Motor neuron (in vitro differentiated cells): ENCODE measurements at regions not wholly inside any gene's neighbourhood (a gene's known extent, or its start where the extent isn't known, plus 50 kb on each side); places are given as distances from the start of the nearest gene placed in this dataset.
"Not testable (repeated sequence)": the region's sequence is repeated elsewhere in the genome, so short reads cannot be mapped to it uniquely, and the experiment has no call there.

Experiments
- ATAC-seq, 8 experiments: fragments of 200-7000 bp; cut with Tn5 transposase; replicated peaks in 6 of 8; 2 replicates each; pipeline ENCODE4 v1.8.0; 2021; ENCODE audit warnings: mild to moderate bottlenecking in 8 of 8, moderate library complexity in 8 of 8
- H3K27ac ChIP-seq, 2 donors: fragments of 250-450 bp; sonication (Bioruptor Pico); 2 replicates each; pipeline ENCODE4 v1.9.0; 2021; ENCODE audit warnings: antibody characterized with exemption in 2 of 2, mild to moderate bottlenecking in 2 of 2, moderate library complexity in 1 of 2
- H3K4me1 ChIP-seq, 2 donors: fragments of 250-450 bp; sonication (Bioruptor Pico); replicated peaks in 1 of 2; 2 replicates each; pipeline ENCODE4 v1.6.1; 2021; ENCODE audit warnings: antibody characterized with exemption in 2 of 2, mild to moderate bottlenecking in 2 of 2, moderate library complexity in 1 of 2
- H3K4me3 ChIP-seq, 5 donors: fragments of 250-450 bp; sonication (Bioruptor Pico); 2 replicates each; pipeline ENCODE4 v1.9.0; 2021; ENCODE audit warnings: antibody characterized with exemption in 5 of 5, mild to moderate bottlenecking in 5 of 5, moderate library complexity in 4 of 5
- WGBS, 10 experiments: fragments of 450-650 bp; shearing (Covaris generic); methylation state at CpG; one replicate each; pipeline ENCODE4 v1.0.0; 2022; 5-methylcytosine and 5-hydroxymethylcytosine counted together
- in situ Hi-C, 9 experiments: fragments of 400-800 bp; cut with MboI; loops; one replicate each; pipeline ENCODE4 v1.15.0; 2021; ENCODE audit warnings: low sequenced_read_pairs in 9 of 9, low pct_unique_long_range_greater_than_20kb in 2 of 9; ENCODE audit not compliant: unreplicated experiment in 9 of 9

DNA sequence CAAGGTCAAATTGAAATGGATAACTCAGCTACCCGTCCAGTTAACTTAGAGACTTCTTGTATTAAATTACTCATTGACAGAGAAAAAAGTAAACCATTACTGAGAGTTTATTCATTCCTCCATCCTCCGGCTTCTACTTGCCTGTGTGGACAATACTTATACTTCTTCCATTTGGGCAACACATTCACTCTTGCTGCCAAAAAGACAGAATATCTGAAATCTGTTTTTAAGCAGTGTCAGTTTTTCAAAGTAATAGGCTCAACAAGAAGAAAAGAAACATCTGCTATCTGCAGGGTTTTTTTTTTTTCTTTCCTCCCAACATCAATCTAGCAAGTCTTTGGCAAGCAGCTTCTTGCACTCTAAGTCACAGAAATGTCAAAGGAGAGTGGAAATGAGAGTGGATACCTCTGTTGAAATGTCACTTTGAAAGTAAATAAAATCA is 1142.8 kb downstream of the PCDH9 start:
- no peak overlapping the region for H3K27ac ChIP-seq
- H3K4me3 ChIP-seq = no peak overlapping the region
- 6 to 58% (median 40%) methylated on average over 1 to 2 of the region's 2 CpGs; no CpG with 5 or more reads in 1 of the 10 experiments for WGBS, 10 experiments
- peak in 1 of 8 experiments; percentile 35 for ATAC-seq
- H3K4me1 ChIP-seq = no peaks in the 10 kb centered on the region
- in situ Hi-C loops = no loop called here

DNA sequence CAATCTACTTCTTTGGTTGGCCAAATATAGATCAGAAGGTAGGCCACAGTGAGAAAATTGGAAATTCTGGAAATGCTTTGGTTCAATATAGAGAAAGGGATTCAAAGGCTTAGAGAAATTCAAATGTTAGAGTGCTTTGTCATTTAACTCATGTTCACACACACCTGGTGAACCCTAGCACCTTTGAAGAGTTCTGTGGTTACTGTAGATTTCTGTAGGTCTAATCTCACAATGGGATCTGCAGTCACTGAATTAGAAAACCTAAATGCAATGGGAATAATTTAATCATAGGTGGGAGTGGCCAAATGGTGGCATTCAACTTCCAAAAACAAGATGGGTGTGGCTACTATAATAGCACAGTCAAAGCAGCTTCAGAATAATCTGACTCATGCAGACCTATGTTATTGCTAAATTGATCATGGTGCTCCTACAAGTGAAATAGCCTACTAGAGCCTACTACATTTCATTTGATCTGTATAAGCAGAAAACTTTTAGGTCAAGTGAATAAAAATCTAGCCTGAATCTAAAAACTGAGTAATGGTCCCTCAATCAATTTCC is 1152.9 kb downstream of the PCDH9 start:
- Histone ChIP-seq H3K4me1 (no peaks in the 10 kb centered on the region), H3K27ac (no peak overlapping the region), H3K4me3 (no peak overlapping the region)
- in situ Hi-C loops = no loop called here
- peak in 3 of 8 experiments; percentile 29 to 97 (median 29) for ATAC-seq

DNA sequence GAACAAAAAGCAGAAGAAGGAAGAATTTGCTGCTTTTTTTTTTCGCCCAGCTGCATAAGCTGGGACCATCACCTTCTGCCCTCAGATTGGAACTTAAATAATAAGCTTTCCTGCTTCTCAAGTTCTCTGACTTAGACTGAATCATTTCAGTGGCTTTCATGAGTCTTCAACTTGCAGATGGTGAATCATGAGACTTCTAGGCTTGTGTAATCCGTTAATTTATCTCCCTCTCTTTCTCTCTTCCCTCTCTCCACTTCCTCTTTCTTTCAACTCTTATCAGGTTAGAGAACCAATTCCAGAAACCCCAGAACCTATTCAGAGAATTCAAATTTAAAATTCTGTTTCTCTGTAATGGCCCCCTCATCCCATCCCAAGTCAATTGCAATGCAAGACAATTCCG is 1153.7 kb downstream of the PCDH9 start:
- Histone ChIP-seq H3K27ac (no peak overlapping the region), H3K4me3 (no peak overlapping the region), H3K4me1 (no peaks in the 10 kb centered on the region)
- WGBS, 10 experiments = 0 to 100% (median 80%) methylated on average over 1 to 3 of the region's 3 CpGs; no CpG with 5 or more reads in 1 of the 10 experiments
- in situ Hi-C loops = no loop called here
- no peak for ATAC-seq

DNA sequence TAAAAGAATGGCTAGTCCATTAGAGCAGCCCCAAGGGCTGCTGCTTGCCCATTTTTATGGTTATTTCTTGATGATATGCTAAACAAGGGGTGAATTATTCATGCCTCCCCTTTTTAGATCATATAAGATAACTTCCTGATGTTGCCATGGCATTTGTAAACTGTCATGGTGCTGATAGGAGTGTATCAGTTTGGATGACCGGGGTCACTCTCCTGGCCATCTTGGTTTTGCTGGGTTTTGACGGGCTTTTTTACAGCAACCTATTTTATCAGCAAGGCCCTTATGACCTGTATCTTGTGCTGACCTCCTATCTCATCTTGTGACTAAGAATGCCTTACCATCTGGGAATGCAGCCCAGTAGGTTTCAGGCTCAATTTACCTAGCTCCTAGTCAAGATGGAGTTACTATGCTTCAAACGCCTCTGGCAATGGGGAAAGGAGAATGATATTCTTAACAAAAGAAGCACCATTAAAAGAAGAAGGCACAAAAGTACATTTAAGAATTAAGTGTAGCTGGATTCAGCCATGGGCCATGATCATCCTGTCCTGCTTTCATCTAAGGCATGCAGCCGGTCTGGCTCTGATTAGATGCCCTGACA is 1156.0 kb downstream of the PCDH9 start:
- Histone ChIP-seq H3K27ac (no peak overlapping the region), H3K4me3 (no peak overlapping the region), H3K4me1 (no peaks in the 10 kb centered on the region)
- in situ Hi-C loops = no loop called here
- 0 to 100% (median 91%) methylated on average over 1 to 3 of the region's 4 CpGs for WGBS, 10 experiments
- ATAC-seq = no peak

DNA sequence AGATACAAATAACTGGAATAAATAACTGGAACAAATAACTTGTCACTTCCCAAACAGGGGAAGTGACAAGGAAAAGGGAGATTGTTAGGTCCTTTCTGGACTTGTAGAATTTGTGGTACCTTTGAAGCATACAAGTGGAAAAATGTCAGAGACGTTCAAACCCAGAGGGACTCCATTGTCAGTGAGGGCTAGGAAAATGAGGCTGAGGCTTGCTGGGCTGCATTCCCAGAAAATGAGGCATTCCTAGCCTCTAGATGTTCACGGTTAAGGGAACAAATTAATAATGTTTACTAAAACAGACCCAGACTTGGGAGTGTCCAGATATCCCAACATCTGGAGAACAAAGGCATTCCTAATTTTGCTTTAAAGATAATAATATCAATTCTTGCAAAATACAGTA is 1158.0 kb downstream of the PCDH9 start:
- H3K4me1 ChIP-seq, H3K27ac ChIP-seq, H3K4me3 ChIP-seq, ATAC-seq, in situ Hi-C loops: not testable (repeated sequence)
- WGBS, 10 experiments = 0 to 73% (median 33%) methylated on average over 1 to 2 of the region's 2 CpGs; no CpG with 5 or more reads in 3 of the 10 experiments

DNA sequence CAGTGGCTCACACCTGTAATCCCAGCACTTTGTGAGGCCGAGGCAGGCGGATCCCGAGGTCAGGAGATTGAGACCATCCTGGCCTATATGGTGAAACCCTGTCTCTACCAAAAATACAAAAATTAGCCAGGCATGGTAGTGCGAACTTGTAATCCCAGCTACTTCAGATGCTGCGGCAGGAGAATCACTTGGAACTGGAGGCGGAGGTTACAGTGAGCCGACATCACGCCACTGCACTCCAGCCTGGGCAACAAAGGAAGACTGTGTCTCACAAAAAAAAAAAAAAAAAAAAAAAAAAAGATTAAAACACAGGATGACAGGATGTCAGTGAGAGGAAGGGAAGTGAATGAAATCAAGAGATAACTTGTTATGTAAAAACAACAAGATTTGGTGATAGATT is 1158.5 kb downstream of the PCDH9 start:
- Histone ChIP-seq H3K4me1 (no peaks in the 10 kb centered on the region), H3K27ac (no peak overlapping the region), H3K4me3 (no peak overlapping the region)
- no peak for ATAC-seq
- 3 to 100% (median 93%) methylated on average over 5 to 8 of the region's 8 CpGs; no CpG with 5 or more reads in 1 of the 10 experiments for WGBS, 10 experiments
- in situ Hi-C loops = no loop called here

DNA sequence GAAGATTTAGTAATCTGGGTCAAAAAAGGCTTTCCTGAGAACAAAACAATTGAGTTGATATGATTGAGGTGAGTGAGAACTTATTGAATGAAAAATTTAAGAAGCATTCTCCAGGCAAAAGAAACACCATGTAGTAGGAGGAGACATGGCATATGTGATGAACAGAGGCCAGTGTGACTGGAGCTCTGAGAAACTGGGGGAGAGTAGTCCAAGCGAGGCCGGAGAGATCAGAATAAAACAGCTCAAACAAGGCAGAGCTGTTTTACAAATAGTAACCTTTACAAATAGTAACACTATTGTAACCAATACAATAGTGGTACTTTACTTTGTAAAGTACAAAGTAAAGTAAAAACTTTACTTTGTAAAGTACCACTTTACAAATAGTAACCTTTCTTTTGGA is 1159.1 kb downstream of the PCDH9 start:
- in situ Hi-C loops = no loop called here
- Histone ChIP-seq H3K4me1 (no peaks in the 10 kb centered on the region), H3K4me3 (no peak overlapping the region), H3K27ac (no peak overlapping the region)
- WGBS, 10 experiments = 6 to 100% (median 93%) methylated on average over 2 of the region's 2 CpGs; no CpG with 5 or more reads in 2 of the 10 experiments
- ATAC-seq = peak in 1 of 8 experiments; percentile 63

DNA sequence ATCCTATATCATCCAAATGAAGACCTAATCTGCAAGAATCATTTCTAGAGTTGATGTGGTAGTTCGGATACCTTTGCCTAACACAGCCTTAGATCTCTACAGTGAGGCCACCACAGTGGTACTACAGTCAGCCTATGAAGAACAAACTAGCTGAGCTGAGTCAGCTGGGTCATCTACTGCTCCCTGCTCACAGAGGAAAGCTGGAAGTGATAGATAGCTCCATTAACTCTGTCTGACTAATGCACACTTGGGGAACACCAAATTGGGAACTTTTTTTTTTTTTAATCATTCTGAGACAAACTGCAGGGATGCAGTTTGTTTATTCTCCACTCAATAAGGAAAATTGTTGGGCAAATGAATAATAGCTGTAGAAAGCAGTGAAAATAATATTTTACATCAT is 1160.6 kb downstream of the PCDH9 start:
- H3K27ac ChIP-seq = no peak overlapping the region
- WGBS, 10 experiments = 0 to 100% (median 77%) methylated on average over 1 of the region's 1 CpG; no CpG with 5 or more reads in 3 of the 10 experiments
- in situ Hi-C loops = no loop called here
- peak in 5 of 8 experiments; percentile 60 to 85 (median 73) for ATAC-seq
- H3K4me3 ChIP-seq = no peak overlapping the region
- no peaks in the 10 kb centered on the region for H3K4me1 ChIP-seq

DNA sequence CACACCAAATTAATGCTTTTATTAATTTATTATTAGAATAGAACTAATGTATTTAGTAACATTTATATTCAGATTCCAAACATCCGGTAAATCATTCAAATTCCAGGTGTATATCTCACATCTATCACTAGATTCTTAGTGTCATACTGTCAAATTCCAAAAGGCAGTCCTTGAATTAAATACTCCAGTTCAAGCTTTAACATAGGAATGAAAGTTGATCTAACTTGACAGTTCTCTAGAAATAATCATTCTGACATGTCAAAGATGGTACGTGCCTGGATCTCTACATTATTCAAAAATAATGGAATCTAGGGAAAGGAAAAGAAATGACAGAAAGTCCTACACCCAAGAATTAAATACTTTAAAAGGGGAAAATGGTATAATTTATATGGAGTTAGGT is 1161.5 kb downstream of the PCDH9 start:
- H3K4me1 ChIP-seq = no peaks in the 10 kb centered on the region
- no peak overlapping the region for H3K4me3 ChIP-seq
- ATAC-seq = no peak
- in situ Hi-C loops = no loop called here
- 0 to 100% (median 79%) methylated on average over 1 to 2 of the region's 2 CpGs; no CpG with 5 or more reads in 1 of the 10 experiments for WGBS, 10 experiments
- no peak overlapping the region for H3K27ac ChIP-seq

DNA sequence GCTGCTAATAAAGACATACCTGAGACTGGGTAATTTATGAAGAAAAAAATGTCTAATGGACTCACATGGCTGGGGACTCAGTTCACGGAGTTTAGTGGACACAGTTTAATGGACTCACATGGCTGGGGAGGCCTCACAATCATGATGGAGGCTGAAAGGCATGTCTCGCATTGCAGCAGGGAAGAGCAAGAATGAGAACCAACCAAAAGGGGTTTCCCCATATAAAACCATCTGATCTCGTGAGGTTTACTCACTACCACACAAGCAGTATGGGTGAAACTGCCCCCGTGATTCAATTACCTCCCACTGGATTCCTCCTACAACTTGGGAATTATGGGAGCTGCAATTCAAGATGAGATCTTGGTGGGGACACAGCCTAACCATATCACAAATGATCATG is 1181.2 kb downstream of the PCDH9 start:
- in situ Hi-C loops = no loop called here
- 14 to 100% (median 89%) methylated on average over 1 to 3 of the region's 4 CpGs; no CpG with 5 or more reads in 2 of the 10 experiments for WGBS, 10 experiments
- Histone ChIP-seq H3K4me1 (no peaks in the 10 kb centered on the region), H3K4me3 (no peak overlapping the region), H3K27ac (no peak overlapping the region)
- ATAC-seq = no peak

DNA sequence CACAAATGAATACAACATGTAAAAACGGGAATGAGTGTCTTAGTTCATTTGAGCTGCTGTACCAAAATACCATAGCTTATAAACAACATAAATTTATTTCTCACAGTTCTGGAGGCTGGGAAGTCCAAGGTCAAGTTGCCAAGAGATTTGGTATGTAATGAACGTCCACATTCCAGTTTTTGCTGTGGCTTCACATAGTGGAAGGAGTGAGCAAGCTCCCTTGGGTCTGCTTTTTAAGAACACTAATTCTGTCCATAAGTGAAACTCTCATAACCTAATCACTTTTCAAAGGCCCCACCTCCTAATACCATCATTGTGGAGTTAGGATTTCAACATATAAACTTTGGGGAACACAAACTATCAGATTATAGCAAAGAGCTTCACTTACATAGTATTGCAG is 1189.6 kb downstream of the PCDH9 start:
- Histone ChIP-seq H3K4me1 (peaks cover 0 to 15% of the 10 kb centered on the region in 2 donors), H3K4me3 (no peak overlapping the region), H3K27ac (no peak overlapping the region)
- in situ Hi-C loops = no loop called here
- ATAC-seq = no peak
- 0 to 100% (median 82%) methylated on average over 1 to 2 of the region's 2 CpGs for WGBS, 10 experiments

DNA sequence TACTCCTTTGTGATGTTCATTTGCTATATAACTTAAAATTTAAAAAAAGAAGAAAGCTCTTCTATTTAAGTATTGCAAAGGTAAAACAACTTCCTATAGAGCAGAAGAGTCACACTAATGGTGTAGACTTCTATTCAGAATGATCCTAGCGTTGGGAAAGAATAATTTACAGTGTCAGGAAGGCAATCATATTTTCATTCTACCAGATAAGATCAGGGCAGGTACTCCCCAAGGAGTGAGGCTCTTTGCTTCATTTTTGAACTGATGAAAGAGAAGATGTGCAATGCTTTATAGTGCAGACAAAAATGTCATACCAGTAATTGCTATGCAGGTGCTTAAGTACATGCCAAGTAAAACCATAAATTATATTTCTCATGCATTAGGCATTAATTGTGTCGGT is 1193.0 kb downstream of the PCDH9 start:
- peak in 3 of 8 experiments; percentile 26 to 58 (median 35) for ATAC-seq
- in situ Hi-C loops = no loop called here
- WGBS, 10 experiments = 0 to 100% (median 79%) methylated on average over 1 to 2 of the region's 2 CpGs
- Histone ChIP-seq H3K4me1 (peaks cover 0 to 15% of the 10 kb centered on the region in 2 donors), H3K4me3 (no peak overlapping the region), H3K27ac (no peak overlapping the region)

DNA sequence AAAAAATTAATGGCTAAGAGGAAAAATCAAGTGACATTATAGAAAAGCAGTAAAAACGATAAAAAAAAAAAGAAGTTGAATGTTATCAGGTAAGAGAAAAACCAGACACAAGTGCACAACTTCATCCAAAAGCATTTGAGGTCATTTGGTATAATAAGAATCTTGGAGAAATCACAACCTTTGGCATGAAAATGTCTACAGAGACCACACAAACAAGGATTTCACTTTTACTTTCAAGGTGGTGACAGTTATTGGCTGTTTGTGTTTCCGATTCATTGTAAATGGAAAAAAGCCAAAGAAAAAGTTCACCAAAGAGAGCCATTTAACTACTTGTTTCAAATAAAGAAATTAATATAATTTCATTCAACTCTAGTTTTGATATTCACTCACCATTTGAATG is 1193.5 kb downstream of the PCDH9 start:
- ATAC-seq = no peak
- Histone ChIP-seq H3K4me1 (peaks cover 0 to 15% of the 10 kb centered on the region in 2 donors), H3K27ac (no peak overlapping the region), H3K4me3 (no peak overlapping the region)
- in situ Hi-C loops = no loop called here
- WGBS, 10 experiments = 5 to 100% (median 86%) methylated on average over 2 of the region's 2 CpGs

DNA sequence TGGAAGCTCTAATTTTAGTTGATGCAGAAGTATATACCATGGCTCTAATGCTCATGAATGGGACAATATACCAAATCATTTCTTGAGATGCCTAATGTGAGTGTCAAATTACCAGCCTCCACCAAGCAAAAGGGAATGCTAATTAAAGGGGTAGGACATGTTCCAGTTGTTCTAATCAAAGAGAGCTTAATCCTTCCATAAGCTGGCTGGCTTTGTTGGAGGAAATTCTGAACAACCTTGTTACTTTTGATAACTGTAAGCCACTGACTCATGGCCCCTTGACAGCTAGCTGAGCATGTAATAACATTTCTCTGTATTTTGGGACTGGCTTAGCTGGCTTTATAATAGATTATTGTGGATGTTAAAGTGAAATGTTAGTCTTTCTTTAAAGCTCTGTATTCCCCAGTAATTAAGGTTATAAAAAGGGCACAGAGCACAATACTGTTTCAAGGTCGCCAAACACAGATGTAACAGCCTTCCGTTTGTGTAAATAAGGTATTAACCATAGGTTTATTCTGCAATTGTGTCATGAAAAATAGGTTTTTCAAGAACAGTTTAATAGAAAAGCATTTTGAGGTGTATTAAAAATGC is 1194.0 kb downstream of the PCDH9 start:
- H3K4me1 ChIP-seq = peaks cover 0 to 15% of the 10 kb centered on the region in 2 donors
- WGBS, 10 experiments = 5 to 90% (median 76%) methylated on average over 1 to 2 of the region's 2 CpGs
- no peak overlapping the region for H3K27ac ChIP-seq
- no peak overlapping the region for H3K4me3 ChIP-seq
- in situ Hi-C loops = no loop called here
- ATAC-seq = no peak
